Caco-2 (cell line): ENCODE measurements at regions not wholly inside any gene's neighbourhood (a gene's known extent, or its start where the extent isn't known, plus 50 kb on each side); places are given as distances from the start of the nearest gene placed in this dataset.
"Not testable (repeated sequence)": the region's sequence is repeated elsewhere in the genome, so short reads cannot be mapped to it uniquely, and the experiment has no call there.

Experiments used
- BruUV-seq: library from RNA; stranded (reverse); fragments of 400-500 nt; replicated peaks from 2 replicates; lab custom pipeline; 2021; lab: Mats Ljungman, UMichigan
- CTCF ChIA-PET: fragments of 300-600 bp; sonication (Branson Sonifier 250); formaldehyde crosslinking; loops from one replicate; lab custom pipeline; 2022; ENCODE audit warnings: antibody characterized with exemption; lab: Charles Lee
- POLR2A ChIA-PET: fragments of 300-600 bp; sonication (Branson Sonifier 250); formaldehyde crosslinking; loops from one replicate; lab custom pipeline; 2022; ENCODE audit warnings: antibody characterized with exemption; lab: Charles Lee
- DNase-seq, 2 experiments: peaks; one replicate each; pipeline versions ENCODE4 v3.0.0 to v3.0.0-alpha.2; 2020 to 2022
- H3K27me3 ChIP-seq: replicated peaks from 2 replicates; pipeline ENCODE4 v1.6.0; 2011; ENCODE audit warnings: low read length; ENCODE audit not compliant: control insufficient read depth, insufficient read depth
- H3K36me3 ChIP-seq: 2 replicates; pipeline ENCODE4 v1.5.1; 2011; ENCODE audit warnings: low read length; ENCODE audit not compliant: control insufficient read depth, insufficient read depth
- H3K4me1 ChIP-seq: fragments of 250-450 bp; sonication (Bioruptor Pico); 2 replicates; pipeline ENCODE4 v1.5.1; 2020; ENCODE audit warnings: mild to moderate bottlenecking
- H3K4me3 ChIP-seq: 2 replicates; pipeline ENCODE4 v1.5.1; 2011; ENCODE audit warnings: low read depth, mild to moderate bottlenecking, control low read depth, low read length
- H3K9me3 ChIP-seq: fragments of 250-450 bp; sonication (Bioruptor Pico); 2 replicates; pipeline ENCODE4 v1.5.1; 2020; ENCODE audit warnings: mild to moderate bottlenecking, moderate library complexity
- H3K27ac Mint-ChIP-seq: one replicate; pipeline ENCODE4 v1.8.0; 2022; ENCODE audit warnings: mixed read lengths; ENCODE audit not compliant: unreplicated experiment
- H3K27me3 Mint-ChIP-seq: one replicate; pipeline ENCODE4 v1.8.0; 2022; ENCODE audit warnings: mixed read lengths; ENCODE audit not compliant: insufficient read depth, unreplicated experiment
- H3K36me3 Mint-ChIP-seq: one replicate; pipeline ENCODE4 v1.8.0; 2022; ENCODE audit warnings: mild to moderate bottlenecking, mixed read lengths; ENCODE audit not compliant: insufficient read depth, unreplicated experiment
- H3K4me1 Mint-ChIP-seq: one replicate; pipeline ENCODE4 v1.8.0; 2022; ENCODE audit warnings: low read depth, mixed read lengths; ENCODE audit not compliant: unreplicated experiment
- H3K4me3 Mint-ChIP-seq: one replicate; pipeline ENCODE4 v1.8.0; 2022; ENCODE audit warnings: mild to moderate bottlenecking, moderate library complexity, mixed read lengths; ENCODE audit not compliant: unreplicated experiment
- H3K9me3 Mint-ChIP-seq: one replicate; pipeline ENCODE4 v1.8.0; 2022; ENCODE audit warnings: mixed read lengths; ENCODE audit not compliant: unreplicated experiment
- intact Hi-C: fragments of 100-400 bp; cut with micrococcal nuclease; formaldehyde crosslinking; loops from one replicate; pipeline ENCODE4 v1.10.0; 2022; ENCODE audit not compliant: unreplicated experiment
- TF ChIP-seq, protein P1 (sequence below), 2 experiments: fragments of 200-600 bp in 1 of 2; IDR thresholded peaks; 1 replicate in 1 of 2; 2 replicates in 1 of 2; pipeline versions ENCODE4 v1.5.1 to v1.8.0; 2011 to 2022; ENCODE audit warnings: antibody characterized with exemption in 1 of 2, control low read depth in 1 of 2, inconsistent platforms in 1 of 2, low read depth in 1 of 2, low read length in 1 of 2, mild to moderate bottlenecking in 1 of 2, moderate library complexity in 1 of 2; ENCODE audit not compliant: insufficient read depth in 1 of 2, severe bottlenecking in 1 of 2, unreplicated experiment in 1 of 2

DNA sequence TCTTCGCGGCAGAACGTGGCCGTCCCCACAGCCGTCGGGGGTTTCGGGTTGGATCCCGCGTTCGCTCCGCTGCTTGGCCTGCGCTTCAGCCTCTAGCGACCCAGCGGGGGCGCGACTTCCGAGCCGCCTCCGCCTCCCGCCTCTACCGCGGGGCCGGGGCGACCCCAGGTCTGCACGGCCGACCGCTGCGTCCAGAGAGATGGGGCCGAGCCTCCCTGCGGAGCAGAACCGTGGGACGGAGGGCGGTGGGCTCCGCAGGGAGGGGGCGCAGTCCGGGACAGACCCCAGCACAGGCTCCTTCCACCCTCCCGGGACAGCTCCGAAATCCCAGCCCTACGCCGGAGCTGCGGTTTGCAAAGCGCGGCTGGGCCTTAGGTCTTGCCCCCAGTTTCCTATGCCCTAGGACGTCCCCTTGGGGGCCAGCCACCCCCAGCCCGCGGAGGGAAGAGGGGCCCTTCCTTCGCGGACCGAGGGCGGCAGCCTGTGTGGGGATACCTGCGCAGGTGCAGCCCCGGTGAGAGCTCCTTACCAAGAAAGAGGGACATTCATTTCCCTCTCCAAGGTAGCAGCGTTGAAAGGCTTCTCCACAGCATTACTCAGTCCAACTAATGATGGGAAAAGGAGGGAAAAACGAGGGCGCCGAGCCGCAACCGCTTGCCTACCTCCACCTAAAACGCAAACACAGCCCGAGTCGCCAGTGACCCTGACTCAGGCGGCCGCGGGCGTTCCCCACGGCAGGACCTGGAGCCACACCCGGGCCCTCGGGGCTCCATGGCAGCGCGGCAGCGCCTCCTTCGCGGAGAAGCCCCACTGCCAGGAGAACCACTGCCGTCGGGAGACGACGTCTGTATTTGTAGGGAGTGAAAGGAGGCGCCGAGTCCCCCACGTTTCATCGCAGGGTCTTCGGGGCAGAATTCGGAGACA is 115.7 kb downstream of the BMS1 start:
- Mint-ChIP-seq H3K9me3 (peaks cover 29% of the 10 kb centered on the region), H3K27me3 (peaks cover 6% of the 10 kb centered on the region), H3K27ac (no peak overlapping the region), H3K4me3 (no peak overlapping the region), H3K4me1 (no peaks in the 10 kb centered on the region), H3K36me3 (no peaks in the 10 kb centered on the region)
- Histone ChIP-seq H3K36me3 (no peaks in the 10 kb centered on the region), H3K27me3 (no peaks in the 10 kb centered on the region), H3K4me1 (no peaks in the 10 kb centered on the region), H3K4me3 (no peak overlapping the region), H3K9me3 (peaks cover 25% of the 10 kb centered on the region)
- no TSS peak for BruUV-seq
- CTCF ChIA-PET: no interaction called here
- no peak for DNase-seq
- intact Hi-C loops: no loop called here
- POLR2A ChIA-PET: no interaction called here
- TF ChIP-seq, protein P1, sequence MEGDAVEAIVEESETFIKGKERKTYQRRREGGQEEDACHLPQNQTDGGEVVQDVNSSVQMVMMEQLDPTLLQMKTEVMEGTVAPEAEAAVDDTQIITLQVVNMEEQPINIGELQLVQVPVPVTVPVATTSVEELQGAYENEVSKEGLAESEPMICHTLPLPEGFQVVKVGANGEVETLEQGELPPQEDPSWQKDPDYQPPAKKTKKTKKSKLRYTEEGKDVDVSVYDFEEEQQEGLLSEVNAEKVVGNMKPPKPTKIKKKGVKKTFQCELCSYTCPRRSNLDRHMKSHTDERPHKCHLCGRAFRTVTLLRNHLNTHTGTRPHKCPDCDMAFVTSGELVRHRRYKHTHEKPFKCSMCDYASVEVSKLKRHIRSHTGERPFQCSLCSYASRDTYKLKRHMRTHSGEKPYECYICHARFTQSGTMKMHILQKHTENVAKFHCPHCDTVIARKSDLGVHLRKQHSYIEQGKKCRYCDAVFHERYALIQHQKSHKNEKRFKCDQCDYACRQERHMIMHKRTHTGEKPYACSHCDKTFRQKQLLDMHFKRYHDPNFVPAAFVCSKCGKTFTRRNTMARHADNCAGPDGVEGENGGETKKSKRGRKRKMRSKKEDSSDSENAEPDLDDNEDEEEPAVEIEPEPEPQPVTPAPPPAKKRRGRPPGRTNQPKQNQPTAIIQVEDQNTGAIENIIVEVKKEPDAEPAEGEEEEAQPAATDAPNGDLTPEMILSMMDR (IDR thresholded peaks at IDR 0.05; ENCODE audit: insufficient read depth in 1 of 2, low read depth in 1 of 2, low read length in 1 of 2, severe bottlenecking in 1 of 2, unreplicated experiment in 1 of 2): no peak

- Histone ChIP-seq H3K36me3 (no peaks in the 10 kb centered on the region), H3K9me3 (peaks cover 25% of the 10 kb centered on the region), H3K27me3 (no peaks in the 10 kb centered on the region), H3K4me1 (no peaks in the 10 kb centered on the region), H3K4me3 (no peak overlapping the region)
- ChIA-PET POLR2A (no interaction called here), CTCF (no interaction called here)
- Mint-ChIP-seq H3K27ac (no peak overlapping the region), H3K4me1 (no peaks in the 10 kb centered on the region), H3K27me3 (peaks cover 6% of the 10 kb centered on the region), H3K9me3 (peaks cover 29% of the 10 kb centered on the region), H3K4me3 (no peak overlapping the region), H3K36me3 (no peaks in the 10 kb centered on the region)
- TF ChIP-seq, protein P1 (IDR thresholded peaks at IDR 0.05; ENCODE audit: insufficient read depth in 1 of 2, low read depth in 1 of 2, low read length in 1 of 2, severe bottlenecking in 1 of 2, unreplicated experiment in 1 of 2): no peak
- no peak for DNase-seq
- no TSS peak for BruUV-seq
- intact Hi-C loops: no loop called here
Measured at GRCh38 chr10:42899036-42899435, 116.4 kb downstream of the BMS1 start.

- peaks cover 25% of the 10 kb centered on the region for H3K9me3 ChIP-seq
- intact Hi-C loops, H3K4me1 Mint-ChIP-seq, H3K27me3 Mint-ChIP-seq, H3K27ac Mint-ChIP-seq, H3K36me3 ChIP-seq, DNase-seq, CTCF ChIA-PET, POLR2A ChIA-PET, H3K27me3 ChIP-seq, H3K4me3 Mint-ChIP-seq, H3K36me3 Mint-ChIP-seq, BruUV-seq, H3K4me1 ChIP-seq, H3K4me3 ChIP-seq: not testable (repeated sequence)
- peaks cover 29% of the 10 kb centered on the region for H3K9me3 Mint-ChIP-seq
Measured at GRCh38 chr10:42900346-42900745, 117.8 kb downstream of the BMS1 start.
